Islet precursor cell (in vitro differentiated cells): ENCODE measurements at regions not wholly inside any gene's neighbourhood (a gene's known extent, or its start where the extent isn't known, plus 50 kb on each side); places are given as distances from the start of the nearest gene placed in this dataset.

Experiments
- DNase-seq: peaks from one replicate; pipeline ENCODE4 v3.0.0-alpha.2; 2018

DNA sequence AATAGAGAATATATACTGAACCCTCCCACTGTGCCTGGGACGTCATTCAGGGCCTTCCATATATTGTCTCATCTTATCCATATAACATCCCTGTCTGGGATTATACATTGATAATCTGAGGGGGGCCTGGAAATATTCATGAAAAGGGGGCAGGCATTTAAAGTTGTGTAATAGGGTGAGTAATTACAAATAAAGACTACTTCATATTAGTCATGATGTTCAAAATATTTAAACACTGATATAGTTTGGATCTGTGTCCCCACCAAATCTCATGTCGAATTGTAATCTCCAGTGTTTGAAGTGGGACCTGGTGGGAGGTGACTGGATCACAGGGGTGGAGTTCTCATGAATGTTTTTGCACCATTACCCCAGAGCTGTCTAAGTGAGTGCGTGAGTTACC lies 97.8 kb downstream of the AQP9 start:
- no peak for DNase-seq

DNA sequence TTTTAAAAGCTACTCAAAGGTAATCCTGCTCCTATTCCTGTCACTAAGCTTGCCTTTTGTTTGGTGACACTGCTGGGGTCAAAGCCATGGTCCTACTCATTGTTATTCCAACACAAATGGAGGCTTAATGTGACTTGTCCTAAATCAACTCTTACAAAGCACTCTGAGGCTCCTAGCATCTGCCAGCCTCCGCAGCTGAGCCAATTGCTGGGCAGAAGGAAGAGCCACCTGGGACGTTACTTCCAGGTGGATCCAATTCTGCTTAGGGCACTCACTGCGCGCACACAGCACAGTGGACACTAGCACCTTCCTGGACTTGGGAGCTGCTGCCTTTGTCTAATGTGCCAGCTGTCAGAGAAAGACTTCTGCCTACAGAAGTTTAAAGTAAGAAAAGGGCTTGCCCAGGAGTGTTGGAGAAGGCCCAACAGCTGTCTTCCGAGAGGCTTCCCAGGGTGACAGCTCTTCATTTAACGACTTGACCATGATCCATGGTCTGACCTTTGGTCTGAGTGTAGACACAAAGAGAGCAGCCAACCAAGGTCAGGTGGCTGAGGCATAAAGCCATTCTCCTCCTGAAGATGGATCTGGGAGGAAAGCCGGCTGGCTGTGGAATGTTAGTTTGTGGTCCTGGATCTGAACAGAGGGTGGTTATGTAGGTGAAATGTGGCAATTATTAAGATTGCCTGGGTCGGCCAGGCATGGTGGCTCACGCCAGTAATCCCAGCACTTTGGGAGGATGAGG lies 102.2 kb downstream of the AQP9 start:
- DNase-seq: no peak

DNA sequence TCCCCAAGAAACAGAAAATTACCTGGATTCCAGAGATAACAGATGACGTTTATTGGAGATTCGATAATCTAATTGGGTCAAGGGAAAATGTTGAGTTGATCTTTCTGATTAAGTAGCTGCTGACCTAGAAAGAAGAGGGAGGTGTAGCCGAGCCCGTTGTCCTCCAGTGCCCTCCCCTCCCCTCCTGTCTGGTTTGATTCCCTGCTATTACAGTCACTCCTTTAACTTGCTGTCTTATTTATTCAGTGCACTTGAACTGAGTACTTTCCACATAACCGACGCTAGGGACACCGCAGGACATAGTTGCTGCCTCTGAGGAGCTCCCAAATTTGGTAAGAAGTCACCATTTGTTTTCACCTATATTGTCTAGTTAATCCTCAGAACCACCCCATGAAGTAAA lies 103.7 kb downstream of the AQP9 start:
- DNase-seq: no peak

DNA sequence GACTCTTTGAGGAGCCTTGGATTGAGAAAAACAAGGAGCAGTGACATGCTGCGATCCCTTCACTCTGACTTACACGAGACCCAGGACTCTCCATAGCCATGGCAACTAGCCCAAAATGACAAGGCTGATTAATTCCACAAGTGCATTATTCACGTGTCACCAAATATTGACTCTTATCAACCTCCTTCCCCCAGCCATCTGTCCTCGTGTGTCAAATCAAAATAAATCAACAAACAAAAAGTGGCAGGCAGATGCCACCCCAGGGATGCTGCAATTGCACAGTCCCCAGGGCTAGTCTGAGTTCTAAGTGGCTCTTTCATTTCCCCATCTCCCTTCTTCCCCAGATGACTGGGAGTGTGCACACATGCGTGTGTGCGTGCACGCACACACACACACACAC lies 104.9 kb downstream of the AQP9 start:
- DNase-seq: no peak

DNA sequence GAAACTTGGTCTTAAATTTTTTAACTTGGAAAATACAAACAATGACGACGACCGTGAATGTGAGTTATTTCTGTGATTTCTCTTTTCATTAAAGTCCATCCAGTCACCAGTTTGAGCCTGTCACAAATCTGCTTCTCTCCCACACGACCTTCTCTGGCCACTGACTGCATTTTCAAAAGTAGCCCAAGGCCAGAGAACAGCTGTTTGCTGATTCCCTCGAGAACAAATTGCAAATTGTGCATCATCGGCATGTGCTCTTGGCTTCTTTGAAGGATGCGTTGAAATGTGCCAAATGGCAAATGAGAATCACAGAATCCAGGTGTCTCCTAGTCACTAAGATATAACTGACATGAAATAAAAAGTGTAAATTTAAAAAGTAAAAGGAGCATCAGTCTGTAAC lies 106.4 kb downstream of the AQP9 start:
- DNase-seq: no peak

DNA sequence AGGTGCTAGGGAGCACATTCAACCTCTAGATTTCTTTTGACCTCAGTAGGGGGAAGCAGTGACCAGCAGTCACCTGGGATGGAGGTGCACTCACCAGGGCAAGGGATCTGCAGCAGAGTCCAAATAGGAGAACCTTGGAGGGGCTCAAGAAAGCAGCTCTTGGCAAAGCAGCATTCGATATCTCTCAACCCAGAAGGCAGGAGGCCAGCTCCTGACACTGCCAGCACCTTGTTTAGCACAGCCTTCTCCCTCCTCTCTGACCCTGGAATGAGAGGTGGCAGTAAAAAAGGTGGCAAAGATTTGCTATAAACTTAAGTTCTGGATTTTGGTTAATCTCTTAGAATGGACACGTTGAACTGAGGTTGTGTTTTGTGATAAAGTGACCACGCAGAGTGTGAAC lies 107.9 kb downstream of the AQP9 start:
- no peak for DNase-seq

DNA sequence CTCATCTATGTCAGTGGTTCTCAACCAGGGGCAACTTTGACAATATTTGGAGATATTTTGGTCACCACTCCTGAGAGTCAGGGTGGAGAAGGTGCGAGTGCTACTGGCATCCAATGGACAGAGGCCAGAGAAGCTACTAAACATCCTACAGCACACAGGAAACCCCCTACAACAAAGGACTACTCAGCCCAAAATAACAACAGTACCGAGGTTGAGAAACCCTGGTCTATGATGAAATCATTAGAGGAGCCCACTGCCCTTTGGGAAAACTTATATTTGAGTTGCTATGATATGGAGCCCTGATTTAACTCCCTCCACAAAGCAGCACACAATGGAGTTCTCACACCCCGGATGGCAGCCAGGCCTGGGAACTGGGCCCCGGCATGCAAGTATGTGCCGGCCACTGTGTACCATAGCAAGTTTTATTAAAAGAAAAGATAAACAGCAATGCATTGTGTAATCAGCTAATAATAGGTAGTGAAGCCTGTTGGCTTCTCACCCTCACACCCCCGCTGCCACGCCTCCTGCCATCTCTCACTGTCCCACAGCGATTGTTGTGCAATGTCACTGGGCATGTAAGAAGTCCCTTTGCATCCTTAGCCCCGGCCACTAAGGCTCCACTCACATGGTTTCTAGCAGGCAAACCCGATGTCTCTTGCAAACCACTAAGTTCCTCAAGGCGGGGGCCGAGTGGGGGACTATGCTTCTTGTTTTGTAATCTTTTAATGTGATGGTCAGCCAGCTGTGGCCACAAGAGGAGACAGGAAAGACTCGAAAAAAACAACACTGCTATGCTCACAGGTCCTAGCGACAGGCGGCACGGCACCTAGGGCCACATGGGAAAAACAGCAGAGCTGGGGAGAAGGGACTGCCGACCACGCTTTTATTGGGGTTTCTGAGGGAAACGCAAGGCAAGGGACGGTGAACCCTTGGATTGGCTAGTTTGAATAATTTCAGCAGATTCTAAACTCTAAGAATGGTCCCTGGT lies 110.0 kb downstream of the AQP9 start:
- DNase-seq: no peak

DNA sequence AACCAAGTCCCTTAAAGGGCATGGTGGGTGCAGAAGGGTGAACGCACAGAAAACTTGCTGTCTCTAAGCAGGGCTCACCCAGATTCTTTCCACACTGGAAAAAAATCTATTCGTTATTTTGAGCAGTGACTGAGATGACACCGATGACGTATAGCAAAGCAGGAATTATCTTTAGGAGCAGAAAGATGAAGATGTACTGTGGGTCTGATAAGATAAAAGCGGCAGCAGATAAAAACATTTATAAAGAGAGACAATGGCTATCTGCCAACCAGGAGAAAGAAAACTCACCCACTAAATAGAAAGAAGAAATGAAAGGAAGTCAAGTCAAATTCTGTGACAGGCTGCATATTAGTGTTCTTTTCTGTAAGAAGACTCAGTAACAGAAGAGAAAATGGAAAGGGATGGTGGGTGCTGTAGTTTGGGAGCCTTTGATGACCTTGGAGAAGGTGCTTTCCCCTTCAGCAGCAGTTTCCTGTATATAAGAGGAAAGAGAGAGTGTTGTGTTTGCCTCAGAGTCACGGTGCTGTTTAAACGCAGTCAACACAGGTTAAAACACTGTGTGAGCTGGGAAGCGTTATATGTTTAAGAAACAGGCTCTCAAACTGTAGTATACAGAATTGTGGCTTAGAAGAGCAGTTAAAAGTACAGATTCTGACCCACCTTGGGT lies 111.6 kb downstream of the AQP9 start:
- DNase-seq: no peak

DNA sequence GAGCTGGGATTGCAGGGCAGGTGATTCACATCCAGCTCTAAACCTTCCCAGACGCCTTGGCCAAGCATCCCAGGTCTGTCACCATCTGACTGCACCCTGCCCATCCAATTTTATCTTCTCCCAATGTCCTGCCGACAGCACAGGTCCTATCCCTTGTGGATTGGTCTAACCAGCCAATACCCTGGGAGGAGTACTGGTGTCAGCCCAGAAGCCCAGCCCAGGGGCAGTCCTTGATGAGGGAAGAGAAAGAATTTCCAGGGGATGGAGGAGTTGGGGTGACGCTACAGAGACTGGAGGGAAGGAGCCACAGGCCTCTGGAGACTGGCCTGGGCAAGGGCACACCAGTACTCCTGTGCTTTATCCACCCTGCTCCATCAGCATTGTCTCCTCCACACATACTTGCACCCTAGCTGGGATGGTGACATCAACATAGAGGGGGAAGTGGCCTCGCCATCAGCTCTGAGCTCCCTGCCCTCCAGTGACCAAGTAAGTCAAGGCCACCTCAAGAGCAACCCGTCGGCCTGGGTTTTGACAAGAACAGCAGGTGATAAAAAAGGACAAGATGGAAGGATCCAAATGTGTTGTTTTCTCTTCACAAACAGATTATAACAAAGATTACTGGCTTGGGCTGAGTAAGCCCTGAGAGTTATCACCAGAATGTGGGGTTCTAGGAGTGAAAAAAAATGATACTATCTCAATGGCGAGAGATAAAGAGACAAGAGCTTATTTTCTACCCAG lies 114.6 kb downstream of the AQP9 start:
- DNase-seq: no peak

DNA sequence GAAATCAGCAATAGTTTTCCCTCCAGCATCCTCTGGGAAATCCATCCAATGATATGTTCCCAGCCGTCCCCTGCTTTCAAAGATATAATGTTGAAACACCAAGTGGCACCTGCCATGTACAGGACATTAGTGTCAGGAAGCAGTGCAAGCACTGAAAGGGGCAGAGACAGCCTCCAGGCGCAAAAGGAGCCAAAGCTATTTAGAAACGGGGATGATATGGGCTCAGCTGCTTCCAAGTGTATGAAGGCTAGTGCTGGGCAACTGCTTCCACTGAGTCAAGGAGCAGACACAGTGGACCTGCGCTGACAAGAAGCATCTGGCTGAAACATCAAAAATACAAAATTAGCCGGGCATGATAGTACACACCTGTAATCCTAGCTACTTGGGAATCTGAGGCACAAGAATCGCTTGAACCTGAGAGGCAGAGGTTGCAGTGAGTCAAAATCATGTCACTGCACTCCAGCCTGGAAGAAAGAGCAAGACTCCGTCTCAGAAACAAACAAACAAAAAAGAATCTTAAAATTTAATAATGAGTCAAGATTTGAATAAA lies 119.7 kb downstream of the AQP9 start:
- DNase-seq: no peak

DNA sequence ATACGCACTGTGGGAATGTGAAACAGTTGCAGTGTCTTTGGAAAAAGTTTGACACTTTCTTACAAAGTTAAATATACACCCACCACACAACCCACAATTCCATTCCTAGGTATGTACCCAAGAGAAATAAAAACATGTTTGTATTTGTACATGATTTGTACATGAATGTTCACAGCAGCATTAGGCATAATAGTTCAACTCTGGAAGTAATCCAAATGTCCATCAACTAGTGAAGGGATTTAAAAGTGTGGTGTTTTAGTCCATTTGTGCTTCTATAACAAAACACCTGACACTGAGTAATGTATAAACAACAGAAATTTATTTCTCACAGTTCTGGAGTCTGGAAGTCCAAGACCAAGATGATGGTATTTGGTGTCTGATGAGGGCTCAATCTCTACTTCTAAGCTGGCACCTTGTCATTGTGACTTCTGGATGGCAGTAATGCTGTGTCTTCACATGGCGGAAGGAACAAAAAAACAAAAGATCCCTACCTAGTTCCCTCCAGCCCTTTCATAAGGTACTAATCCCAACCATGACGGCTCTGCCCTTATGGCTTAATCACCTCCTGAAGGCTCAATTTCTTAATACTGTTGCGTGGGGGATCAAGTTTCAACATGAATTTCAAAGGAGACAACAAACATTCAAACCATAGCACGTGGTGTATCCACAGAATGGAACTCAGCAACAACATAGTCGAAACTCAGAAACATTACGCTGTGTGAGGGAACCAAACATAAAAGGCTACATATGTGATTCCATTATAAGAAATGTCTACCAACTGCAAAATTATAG lies 120.5 kb downstream of the AQP9 start:
- DNase-seq: no peak

DNA sequence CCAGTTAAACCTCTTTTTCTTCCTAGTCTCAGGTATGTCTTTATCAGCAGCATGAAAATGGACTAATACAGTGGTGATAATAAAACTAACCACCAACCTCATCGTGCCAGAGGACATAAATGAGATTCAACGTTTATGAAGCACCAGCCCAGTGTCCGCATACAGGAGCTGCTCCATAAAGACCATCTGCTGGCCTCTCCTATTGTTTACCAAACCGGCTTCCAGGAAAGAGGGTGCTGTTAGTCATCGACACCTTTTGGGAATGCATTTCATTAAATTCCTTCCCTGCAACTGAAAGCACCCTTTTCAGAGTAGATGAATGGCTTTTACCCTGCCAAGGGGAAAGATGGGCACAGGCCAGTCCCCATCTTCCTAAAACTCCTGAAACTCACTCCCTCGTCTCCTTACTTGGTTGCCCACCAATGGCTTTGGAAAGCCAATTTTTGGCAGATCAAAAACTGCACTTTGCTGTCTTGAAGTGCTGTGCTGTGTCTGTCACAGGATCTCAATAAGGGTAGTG lies 122.1 kb downstream of the AQP9 start:
- no peak for DNase-seq

DNA sequence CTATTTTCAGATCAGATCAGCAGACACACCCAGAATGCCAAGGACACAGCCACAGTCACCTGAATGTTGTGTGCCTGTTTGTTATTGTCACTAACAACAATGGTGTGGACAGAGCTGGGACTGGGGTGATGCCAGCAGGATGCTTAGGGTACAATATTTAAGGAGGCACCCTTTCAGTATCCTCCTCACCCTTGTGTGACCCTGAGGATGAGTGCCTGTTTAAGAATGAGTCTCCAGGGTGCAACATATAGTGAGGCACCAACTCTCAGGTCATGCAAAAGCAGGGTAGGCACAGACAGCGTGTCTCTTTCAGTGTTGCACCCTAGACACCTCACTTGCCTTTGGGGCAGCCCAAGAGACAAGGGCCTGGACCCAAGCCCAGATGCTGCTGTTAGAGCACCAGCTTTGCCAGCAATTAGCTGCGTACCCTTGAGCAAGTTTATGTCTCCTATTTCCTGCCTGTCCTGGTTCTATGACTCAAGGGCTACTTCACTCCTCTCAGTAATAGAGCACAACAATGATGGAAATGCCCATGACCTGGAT lies 122.6 kb downstream of the AQP9 start:
- no peak for DNase-seq

DNA sequence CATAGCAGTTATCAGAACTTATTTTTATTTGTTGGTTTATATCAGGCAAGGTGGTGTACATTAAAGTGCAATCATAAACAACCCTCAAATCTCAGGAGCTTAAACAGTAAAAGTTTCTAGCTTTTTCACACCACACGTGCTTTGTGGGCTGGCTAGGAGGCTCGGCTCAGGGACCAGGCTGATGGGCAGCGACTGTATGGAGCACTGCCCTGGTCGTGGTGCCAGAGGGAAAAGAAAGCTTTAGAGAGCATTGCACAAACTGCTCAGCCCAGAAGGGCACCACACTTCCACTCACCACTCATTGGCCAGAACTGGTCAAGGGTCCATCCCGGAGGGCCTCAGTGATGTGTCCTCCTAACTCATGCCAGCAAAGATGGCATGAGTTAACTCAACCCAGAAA lies 123.2 kb downstream of the AQP9 start:
- no peak for DNase-seq

DNA sequence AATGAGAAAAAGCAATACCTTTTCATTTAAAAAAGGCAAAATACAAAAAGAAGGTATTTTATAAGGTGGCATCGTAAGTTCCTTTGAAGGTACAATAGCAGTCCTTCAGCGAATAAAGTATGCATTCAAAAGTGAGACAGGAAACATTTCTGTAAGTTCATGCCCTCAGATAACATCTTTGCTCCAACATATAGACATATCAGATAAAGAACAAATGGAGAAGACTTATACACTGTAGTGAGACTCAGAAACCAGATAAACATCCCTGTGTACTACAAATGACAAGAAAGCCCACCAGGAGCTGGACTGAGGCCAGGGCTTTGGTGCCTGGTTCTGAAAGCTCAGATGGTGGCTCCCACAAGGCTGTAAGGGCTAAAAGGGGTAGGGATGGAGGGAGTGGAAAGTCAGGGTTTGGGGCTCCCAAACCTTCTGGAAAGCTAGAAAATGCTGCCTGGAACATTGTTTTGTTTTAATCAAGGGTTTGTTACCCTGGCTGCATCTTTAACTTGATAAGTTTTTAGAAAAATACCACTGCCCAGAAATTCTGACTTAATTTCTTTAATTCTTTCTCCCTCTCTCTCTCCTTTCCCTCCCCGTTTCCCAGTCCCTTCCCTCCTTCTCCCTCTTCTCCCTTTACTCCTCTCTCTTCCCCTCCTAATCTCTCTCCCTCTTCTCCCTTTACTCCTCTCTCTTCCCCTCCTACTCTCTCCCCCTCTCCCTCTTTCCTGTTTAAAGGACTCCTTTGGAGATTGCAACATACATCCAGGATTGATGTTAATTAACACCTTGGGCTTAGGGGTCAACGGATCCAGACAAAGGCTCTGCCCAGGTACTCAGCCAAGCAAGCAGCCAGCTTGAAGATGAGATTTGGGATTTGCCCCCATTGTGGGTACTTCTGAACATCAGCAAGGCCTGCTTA lies 126.1 kb downstream of the AQP9 start:
- DNase-seq: no peak

DNA sequence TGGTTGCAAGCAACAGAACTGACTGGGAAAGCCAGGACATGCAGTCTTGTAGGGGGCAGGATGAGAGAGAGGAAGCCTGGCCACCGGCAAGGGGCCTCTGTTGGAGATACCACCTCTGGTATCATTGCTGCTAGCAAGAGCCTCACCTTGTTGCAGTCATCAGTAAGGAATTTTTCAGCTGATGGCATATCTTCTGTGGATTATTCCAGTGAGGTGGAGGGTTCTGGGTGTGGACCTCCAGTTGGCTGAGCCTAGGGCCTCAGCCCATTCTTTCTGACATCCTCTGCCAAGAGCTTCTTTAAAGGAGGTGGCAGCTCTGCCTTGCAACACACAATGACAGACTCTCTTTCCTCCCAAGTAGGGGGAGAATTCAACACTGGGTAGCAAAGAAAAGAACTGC lies 128.9 kb downstream of the AQP9 start:
- no peak for DNase-seq

DNA sequence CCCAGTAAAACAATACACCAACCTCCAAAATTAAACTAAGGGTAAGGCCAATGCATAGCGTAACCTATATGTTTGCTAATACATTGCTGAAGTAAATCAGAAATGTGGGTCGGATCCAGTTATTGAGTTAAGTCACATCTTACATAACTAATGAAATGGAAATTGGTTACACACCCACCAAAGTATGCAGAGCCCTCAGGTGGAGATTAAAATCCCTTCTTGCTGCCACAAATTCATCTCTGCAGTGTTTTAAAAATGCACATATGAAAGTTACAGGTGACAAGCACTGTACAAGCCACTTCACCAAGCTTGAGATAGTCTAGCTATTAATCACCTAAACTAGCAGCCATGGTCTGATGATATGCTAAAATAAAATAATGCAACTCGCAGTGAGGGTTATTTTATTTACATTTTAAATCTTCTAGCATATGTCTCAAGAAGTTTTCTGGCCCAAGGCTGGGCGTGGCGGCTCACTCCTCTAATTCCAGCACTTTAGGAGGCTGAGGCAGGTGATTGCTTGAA lies 130.6 kb downstream of the AQP9 start:
- DNase-seq: no peak

DNA sequence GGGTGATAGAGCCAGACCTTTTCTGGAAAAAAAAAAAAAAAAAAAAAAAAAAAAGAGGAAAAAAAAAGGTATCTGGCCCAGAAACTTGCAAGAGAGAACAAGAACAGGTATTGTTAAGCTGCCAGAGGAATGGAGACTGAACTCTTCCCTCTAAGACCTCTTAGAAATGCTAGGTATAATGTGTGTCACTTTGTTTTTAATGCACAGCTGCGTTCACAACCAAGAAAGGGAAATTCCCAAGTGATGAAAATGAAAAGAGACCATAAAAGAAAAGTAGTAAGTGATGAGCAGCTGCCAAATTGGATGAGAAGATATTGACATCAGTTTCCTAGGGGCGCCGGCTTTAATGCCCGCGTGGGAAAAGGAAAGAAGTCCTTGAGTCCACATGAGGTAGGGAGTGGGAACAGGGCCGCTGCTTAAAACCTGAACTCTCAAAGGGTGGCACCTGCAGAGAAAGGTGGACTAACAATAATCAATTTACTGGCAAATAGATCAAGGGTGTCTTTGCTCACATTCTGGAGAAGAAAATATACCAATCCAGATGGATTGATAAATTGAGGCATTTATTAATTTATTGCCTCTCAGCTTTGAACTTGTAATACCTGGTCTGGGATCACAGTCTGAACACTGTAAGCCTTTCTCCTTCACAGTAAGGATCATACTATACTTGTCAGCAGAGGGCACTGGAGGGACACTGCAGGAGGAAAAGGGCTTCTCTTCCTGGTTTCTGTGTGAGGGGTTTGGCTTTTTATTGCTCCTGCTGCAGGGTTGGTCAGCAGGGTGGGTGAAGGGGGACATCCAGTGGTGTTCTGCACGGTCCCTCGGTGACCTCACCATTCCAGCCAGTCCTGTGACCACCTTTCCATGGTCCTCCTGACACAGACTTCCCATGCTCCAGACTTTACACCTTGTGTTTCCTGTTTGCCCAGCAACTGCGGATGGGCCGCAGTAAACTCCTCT lies 131.6 kb downstream of the AQP9 start:
- peak; percentile 87 for DNase-seq

DNA sequence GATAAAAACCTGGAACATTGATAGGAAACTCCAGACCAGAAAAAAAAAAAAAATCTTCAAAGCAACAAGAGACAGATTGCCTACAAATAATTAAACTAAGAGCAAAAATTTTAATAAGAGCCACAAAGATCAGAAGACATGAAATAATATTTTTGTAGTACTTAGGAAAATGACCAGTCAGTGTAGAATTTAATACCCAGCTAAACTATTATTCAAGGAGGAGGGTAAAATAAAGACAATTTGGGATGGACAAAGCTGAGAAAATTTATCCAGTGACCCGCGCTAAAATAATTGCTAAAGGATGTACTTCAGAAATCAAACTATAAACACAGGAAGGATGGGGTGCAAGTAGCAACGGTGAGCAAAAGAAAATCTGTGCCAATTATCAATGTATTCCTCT lies 133.2 kb downstream of the AQP9 start:
- DNase-seq: no peak
